ENCODE measurements at regions not wholly inside any gene's neighbourhood (a gene's known extent, or its start where the extent isn't known, plus 50 kb on each side); places are given as distances from the start of the nearest gene placed in this dataset.

GRCh38 chr3:188026191-188026968 lies 127.6 kb upstream of the LPP start:
- TF ChIP-seq CTCF (IDR thresholded peaks at IDR 0.05) = no peak
- TF ChIP-seq EZH2 (IDR thresholded peaks at IDR 0.05; ENCODE audit: borderline replicate concordance, insufficient read depth, low read depth, low read length, poor library complexity, severe bottlenecking) = no peak

Data from B cell (primary cell).